Activated CD4-positive, alpha-beta T cell treated with anti-CD3 and anti-CD28 coated beads for 1 hour (primary cell): ENCODE measurements at regions not wholly inside any gene's neighbourhood (a gene's known extent, or its start where the extent isn't known, plus 50 kb on each side); places are given as distances from the start of the nearest gene placed in this dataset.

ENCODE experiments used
- DNase-seq: peaks from one replicate; pipeline ENCODE4 v3.0.0-alpha.2; 2020

GRCh38 chr16:6248199-6248598, 1084.4 kb upstream of the RBFOX1 start:
- DNase-seq: no peak

- no peak for DNase-seq
Measured at GRCh38 chr16:6247775-6248174, 1084.9 kb upstream of the RBFOX1 start.

- DNase-seq: no peak
Measured at GRCh38 chr16:6247150-6247549, 1085.5 kb upstream of the RBFOX1 start.

- DNase-seq: no peak
Measured at GRCh38 chr16:6246266-6246665, 1086.4 kb upstream of the RBFOX1 start.

- no peak for DNase-seq
Measured at GRCh38 chr16:6232056-6232455, 1100.6 kb upstream of the RBFOX1 start.

GRCh38 chr16:6231398-6231797, 1101.2 kb upstream of the RBFOX1 start:
- DNase-seq: no peak

- DNase-seq: no peak
Measured at GRCh38 chr16:6229186-6229585, 1103.5 kb upstream of the RBFOX1 start.

GRCh38 chr16:6218855-6219254, 1113.8 kb upstream of the RBFOX1 start:
- DNase-seq: no peak

- DNase-seq: no peak
Measured at GRCh38 chr16:6216836-6217235, 1115.8 kb upstream of the RBFOX1 start.

- no peak for DNase-seq
Measured at GRCh38 chr16:6211644-6212043, 1114.0 kb upstream of the EEF2KMT start.

- DNase-seq: no peak
Measured at GRCh38 chr16:6209355-6209930, 1111.8 kb upstream of the EEF2KMT start.

GRCh38 chr16:6207580-6207979, 1110.0 kb upstream of the EEF2KMT start:
- no peak for DNase-seq

GRCh38 chr16:6207124-6207523, 1109.5 kb upstream of the EEF2KMT start:
- DNase-seq: no peak

- no peak for DNase-seq
Measured at GRCh38 chr16:6206080-6206479, 1108.5 kb upstream of the EEF2KMT start.

GRCh38 chr16:6204945-6205344, 1107.3 kb upstream of the EEF2KMT start:
- no peak for DNase-seq

- no peak for DNase-seq
Measured at GRCh38 chr16:6200861-6201260, 1103.3 kb upstream of the EEF2KMT start.

GRCh38 chr16:6200271-6200670, 1102.7 kb upstream of the EEF2KMT start:
- no peak for DNase-seq

GRCh38 chr16:6195966-6196365, 1098.4 kb upstream of the EEF2KMT start:
- DNase-seq: no peak

- DNase-seq: no peak
Measured at GRCh38 chr16:6193718-6194117, 1096.1 kb upstream of the EEF2KMT start.

GRCh38 chr16:6192984-6193383, 1095.4 kb upstream of the EEF2KMT start:
- no peak for DNase-seq

- no peak for DNase-seq
Measured at GRCh38 chr16:6192532-6192931, 1094.9 kb upstream of the EEF2KMT start.

- no peak for DNase-seq
Measured at GRCh38 chr16:6190776-6191175, 1093.2 kb upstream of the EEF2KMT start.

GRCh38 chr16:6189216-6189615, 1091.6 kb upstream of the EEF2KMT start:
- no peak for DNase-seq

- DNase-seq: no peak
Measured at GRCh38 chr16:6177616-6178180, 1080.1 kb upstream of the EEF2KMT start.

GRCh38 chr16:6170022-6170421, 1072.4 kb upstream of the EEF2KMT start:
- DNase-seq: no peak
